ENCODE measurements at regions not wholly inside any gene's neighbourhood (a gene's known extent, or its start where the extent isn't known, plus 50 kb on each side); places are given as distances from the start of the nearest gene placed in this dataset.
A peak's percentile ranks its signal among the peaks of the same experiment; 100 is the strongest.
"Not testable (repeated sequence)": the region's sequence is repeated elsewhere in the genome, so short reads cannot be mapped to it uniquely, and the experiment has no call there.

DNA sequence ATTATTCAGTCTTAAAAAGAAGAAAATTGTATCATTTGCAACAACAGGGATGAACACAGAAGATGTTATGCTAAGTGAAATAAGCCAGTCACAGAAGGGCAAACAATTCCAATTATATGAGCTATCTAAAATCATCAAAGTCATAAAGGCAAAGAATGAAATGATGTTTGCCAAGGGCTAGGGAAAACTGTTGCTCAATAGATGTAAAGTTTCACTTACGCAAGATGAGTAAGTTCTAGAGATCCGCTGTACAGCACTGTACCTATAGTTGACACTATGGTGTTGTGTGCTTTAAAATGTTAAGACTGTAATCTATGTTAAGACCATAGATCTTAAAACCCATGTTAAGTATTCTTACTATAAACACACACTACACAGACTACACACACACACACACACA, 904.6 kb upstream of the LRRN3 start:
- DNase-seq, result no peak

DNA sequence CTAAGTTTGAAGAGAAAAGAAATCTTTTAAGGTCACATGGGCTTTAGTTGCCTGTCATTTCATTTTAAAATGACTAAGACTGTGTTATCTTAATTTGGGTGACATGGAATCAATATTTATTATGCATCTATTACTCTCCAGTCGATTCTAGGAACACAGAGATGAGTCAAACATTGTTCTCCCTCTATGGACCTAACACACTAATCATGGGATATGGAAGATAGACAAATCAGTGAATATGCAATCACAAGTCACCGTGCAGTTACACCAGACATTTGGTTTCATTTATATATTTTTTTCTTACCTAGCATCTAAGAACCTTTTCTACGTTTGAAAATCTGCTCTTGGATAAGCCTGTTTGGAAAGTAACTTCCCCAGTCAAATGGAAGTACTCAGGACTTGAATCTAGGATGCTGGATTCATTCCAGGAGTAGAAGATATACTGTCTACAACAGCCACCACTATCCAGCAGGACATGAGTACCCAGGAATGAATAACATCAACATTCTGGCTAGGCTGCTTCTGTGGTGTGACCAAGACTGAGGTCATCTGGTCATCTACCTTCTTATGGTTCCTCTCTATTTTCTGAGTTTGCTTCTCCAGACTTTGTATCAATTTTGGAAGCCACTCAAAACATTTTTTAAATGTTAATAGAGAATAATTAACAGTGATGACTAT, 902.9 kb upstream of the LRRN3 start:
- no peak for DNase-seq

DNA sequence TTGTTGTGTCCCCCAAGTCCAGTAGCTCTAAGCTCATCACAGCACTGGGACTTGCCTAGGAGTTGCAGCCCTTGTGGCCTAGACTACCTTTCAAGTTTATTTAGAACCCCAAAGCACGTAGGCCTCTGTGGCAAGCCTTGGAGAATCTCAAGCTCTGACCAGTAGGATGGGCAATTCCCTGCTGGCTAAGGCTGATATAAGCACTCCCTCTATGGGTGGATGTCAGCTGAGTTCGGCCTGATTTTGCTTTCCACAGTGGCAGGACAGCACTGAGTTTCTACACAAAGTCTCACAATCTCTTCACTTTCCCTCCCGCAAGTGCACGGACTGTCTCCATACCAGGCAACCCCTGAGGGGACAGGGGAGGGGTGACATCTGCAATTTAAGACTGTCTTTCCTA, 886.4 kb upstream of the LRRN3 start:
- DNase-seq, result no peak

DNA sequence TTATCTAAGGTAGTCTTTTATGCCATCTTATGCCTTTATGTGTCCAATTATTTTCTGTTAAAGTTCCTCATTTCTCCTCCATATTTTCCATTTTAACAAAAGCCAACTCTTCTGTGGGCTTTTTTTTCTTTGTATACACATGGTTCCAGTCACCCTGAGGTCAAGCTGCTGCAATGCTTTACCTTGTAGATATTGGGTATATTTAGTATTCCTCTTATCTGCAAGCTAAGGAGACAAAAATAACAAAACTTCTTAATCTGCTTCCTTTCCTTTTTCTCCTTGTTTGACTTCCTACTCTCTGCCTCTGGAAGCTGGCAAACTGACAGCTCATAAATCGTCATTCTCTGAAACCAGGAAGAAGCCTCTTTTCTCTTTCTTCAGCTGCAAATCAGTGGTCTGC, 885.0 kb upstream of the LRRN3 start:
- DNase-seq, result no peak

DNA sequence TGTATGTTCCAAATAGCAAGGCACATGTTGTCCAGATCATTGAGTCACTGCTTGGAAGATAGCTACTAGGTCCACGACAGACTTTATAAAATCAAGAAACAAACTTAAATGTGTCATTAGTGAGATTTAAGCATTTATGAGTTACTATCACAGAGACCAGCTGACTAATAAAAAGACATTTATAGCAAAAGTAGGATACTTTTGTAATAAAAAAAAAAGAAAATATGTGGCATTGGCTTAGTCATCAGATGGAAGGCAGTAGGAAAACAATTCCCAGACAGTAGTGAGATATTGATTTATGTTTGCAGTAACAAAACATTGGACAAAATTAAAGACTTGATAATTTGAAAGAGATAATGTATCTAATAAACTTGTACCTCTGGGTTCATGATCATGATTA, 881.0 kb upstream of the LRRN3 start:
- DNase-seq, result no peak

DNA sequence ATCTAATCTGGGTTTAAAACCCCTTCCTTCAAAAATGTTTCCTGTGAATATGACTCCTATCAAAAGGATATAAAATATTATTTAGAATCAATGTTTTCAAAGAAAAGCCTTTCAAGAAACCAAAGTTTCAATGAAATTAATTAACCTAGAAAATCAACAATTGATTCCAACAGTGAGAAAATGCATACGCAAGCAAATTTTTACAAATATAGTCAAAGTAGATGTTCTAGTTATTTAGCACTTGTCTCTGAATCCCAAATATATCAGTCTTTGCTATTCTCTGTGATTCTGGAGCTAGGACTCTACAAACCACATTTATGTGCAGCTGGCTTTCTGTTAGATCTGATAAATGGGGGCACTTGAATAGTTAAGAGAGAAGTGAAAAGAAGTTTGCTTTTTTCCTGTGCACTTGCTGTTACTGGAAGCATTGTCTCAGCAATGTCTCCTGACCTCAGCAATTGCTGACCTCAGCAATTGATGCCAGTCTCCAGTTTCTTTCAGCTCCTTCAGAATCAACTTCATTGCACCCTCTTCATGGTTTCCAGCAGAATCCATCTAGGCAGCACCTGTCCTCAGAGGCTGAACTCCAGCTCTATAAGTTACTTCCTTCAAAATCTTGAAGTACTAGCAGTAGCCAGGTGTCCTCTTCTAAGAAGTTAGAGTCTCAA, 879.9 kb upstream of the LRRN3 start:
- DNase-seq, result no peak

DNA sequence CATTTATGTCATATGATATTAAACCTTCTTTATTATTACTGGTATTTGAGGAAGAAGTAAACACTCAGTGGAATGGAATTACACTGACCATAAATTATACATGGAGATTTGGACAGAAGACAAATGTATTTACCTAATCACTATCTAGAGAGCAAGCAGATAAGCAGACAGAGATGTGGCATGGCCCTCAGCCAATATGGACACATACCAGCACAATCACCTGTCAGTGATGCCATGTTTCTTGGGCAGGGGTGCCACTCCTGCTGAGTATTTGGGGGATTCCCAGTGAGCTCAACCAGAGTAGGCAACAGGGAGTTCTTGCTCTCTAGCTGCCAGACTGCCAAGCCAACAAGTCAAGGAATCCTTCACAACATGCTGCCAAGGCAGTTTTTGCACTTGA, 866.3 kb upstream of the LRRN3 start:
- DNase-seq, result no peak

DNA sequence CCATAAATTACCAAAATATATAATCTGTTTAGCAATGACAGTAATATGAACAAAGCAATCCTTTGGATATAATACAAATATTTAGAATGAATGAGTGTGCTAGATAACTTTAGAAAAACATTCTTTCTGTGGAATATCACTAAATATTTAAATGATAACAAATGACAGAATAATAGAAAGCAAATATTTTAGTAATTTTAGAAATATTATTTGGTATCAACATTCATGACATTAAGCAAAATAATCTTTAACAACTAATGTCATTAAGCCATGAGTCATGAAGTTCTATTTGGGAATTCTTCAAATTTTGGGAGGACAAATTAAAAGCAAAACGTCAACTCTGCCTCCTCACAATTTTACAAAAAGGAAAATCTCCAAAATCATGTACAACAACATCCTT, 844.8 kb upstream of the LRRN3 start:
- DNase-seq, result no peak

DNA sequence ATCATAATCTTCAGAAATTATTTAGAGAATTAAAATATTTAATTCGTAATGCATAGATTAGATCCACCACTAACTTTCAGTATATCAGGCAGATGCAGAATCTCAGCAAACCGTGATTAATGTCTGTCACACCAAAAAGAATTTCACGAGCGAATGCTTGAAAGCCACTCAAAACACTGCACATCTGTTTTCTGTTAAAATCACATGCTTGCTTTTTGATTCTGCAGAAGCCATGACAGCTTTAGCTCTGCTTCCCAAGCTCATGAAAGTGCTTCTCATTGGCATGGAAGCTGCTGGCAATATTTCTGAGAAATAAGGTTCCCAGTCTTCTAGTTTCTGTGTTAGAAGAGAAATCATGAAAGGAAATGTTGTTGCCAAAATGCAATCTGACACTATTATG, 837.8 kb upstream of the LRRN3 start:
- DNase-seq, result no peak

DNA sequence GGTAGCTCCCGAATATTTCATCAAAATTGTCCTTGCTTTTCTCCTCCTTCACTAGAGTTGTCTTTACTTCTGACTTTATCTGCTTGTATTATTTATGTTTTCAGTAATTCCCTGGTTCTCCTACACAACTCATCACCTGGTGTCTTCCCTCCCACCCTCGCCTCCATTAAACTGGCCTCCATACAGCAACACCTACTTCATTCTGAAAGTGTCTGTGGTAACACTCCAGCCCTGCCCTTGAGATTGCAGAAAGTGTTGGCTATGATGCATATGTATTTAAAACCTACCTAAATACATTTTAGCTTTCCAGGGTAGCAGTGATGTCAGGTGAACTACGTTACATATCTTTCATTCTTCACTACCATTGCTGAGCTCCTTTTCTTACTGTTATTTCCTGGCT, 833.3 kb upstream of the LRRN3 start:
- DNase-seq, result no peak

DNA sequence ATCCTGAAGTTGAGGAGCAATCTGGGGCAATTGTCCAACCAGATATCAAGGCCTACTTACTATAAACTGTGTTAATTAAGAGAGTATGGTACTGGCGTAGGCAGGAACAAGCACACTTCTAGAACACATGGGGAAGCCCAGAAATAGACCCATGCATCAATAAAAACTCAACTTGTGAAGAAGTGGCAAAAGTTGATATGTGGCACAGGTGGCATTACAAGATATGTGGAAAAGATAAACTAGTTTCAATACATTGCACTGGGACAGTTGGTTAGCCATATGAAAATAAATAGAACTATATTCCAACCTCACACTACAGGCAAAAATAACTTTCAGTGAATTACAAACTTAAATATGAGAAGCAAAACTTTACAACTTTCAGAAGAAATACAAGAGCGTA, 828.7 kb upstream of the LRRN3 start:
- no peak for DNase-seq

DNA sequence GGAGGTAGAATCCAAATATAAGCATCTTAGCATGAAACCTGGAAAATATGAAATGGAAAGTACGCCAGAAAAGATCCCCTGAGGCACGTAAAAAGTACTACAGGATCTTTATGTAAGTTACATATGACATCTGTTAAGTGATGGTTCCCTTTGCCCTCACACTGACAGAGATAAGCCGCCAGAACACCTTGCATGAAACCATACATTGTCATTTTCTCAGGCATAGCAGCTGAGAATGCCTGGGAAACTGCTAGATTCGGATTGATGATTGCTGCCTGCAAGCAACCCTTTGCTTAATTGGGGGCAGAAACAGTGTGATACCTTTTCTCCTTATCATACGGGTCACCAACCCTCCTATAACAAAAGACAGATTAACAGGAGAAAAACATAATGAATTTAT, 826.6 kb upstream of the LRRN3 start:
- DNase-seq, result no peak

DNA sequence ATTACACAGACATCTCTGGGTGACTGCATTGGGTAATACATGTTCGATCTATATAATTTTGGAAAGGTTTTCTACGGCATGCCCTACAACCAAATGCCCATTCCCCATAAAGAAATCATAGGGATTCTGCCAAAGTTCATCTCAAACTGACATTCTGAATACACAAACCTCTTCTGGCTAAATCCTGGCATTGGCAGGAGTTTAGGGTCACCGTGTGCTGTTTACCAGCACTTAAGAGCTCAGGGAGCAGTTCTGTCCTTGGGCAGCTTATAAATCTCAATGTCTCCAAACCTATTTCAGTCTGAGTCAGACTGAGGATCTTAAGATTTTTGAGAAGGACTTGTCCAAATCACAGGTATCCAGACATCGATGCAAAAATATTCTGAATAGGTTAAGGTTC, 809.6 kb upstream of the LRRN3 start:
- DNase-seq, result no peak

DNA sequence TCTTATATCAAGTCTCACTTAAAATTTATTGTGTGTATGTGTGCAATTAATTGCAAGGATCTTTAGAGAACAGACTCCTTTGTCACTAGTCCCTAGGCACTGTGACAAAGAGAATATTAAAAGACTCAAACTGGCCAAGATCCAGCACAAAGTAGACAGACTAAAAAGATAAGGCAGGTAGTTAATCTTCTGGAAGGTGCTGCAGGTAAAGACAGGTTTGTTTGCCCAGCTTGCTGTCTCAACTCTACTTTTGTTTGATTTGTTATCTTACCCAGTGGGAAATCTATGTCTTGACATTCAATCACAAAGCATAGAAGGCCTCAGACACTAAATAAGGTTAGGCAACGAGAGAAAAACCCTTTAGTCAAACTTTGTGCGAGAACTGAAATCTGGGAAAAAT, 807.9 kb upstream of the LRRN3 start:
- DNase-seq, result no peak

DNA sequence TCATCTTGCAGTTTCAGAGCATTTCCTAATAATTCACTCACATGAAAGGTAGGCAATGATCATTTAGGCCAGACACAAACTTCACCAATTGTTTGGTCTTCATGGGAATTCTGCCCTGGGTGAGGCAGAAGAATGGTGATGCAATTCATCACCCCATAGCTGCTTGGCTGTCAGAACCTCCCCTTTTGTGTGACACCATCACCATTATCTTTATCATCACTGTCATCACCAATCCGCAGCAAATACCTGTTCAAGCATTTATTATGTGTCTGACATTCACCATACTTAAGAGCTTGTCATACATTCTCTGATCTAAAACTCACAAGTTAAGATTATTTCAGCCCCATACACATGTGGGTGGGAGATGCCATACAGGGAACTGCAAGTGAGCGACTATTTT, 799.5 kb upstream of the LRRN3 start:
- no peak for DNase-seq

DNA sequence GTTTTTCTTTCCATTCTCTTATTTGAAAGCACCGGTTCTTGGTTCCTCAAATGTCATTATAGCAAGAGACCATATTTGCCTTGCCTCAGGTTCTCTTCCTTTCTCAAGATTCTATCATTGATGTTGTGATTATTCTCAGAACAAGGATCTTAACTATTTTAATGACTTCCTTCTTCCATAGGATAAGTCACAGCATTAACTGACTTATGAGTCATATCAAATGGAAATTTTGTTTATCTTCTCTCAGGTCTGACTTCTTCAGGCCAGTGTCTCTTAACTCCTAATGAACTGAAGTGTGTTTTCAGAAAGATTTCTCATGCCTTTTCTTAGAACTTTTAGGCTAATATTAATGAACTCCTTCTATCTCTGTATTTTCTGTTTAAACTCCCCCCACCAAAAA, 794.6 kb upstream of the LRRN3 start:
- no peak for DNase-seq

DNA sequence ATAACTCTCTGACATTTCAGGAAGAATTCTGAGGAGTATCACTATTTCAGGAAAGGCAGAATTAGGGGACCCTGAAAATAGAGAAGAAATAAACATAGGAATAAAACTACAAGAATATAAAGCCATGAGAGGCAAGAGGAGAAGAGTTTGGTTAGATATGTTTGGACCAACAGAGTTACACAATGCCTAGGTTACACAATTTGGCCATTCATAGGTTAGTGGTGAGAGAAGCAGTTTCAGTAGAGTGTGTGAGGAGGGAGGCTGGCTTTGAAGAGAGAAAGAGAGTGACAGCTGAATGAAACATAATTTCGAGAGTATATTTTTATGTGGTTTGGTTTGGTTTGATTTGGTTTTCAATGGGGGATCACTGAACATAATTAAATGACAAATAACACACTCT, 783.2 kb upstream of the LRRN3 start:
- no peak for DNase-seq

DNA sequence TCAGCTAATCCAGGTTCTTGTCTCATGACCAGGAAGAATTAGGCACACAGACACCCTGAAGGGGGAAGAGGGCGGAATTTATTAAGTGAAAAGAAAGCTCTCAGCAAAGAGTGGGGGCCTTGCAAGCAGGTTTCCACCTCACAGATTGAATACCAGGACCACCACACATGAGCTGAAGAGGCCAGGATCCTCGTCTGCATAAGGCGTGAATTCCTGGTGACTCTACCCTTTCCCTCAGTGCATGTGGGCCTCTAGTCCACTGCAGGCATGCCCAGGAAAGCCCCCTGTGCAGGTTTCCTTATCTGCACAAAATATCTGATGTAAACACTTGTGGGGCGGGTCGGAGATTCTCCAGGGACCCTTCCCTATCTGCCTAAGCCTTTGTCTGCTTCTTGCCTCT, 782.1 kb upstream of the LRRN3 start:
- DNase-seq, result no peak

DNA sequence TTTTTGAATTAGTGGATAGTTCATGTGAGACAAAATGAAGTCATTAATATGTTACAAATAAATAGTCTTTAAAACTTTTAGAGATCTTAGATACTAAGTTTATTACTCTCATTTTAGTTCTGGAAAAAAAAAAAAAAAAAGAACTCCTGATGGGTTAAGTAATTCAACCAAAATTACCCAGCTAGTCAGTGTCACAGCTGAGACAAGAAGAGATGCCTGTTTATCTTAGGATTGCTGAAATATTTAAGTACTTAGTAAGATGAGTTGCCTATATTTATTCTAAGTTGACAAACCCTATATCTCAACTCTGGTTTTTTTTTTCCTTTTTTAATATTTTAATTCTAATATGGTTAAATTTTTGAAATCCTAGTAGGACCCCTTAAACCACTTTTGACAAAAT, 781.0 kb upstream of the LRRN3 start:
- DNase-seq, result no peak

DNA sequence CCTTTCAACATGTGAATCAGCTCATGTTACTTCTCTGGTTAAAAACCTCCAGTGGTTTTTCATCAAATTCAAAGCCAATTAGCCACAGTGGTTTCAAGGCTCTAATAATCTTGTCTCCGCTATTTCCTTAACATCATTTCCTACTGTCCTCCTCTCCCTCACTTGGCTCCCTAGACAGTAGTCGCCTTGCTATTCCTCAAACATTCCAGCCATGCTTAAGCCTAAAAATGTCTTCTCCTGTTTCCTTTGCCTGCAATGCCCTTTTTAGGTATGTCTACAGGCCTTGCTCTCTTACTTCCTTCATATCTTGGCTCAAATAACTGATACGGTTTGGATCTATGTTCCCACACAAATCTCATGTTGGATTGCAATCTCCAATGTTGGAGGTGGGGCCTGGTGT, 779.4 kb upstream of the LRRN3 start:
- no peak for DNase-seq

DNA sequence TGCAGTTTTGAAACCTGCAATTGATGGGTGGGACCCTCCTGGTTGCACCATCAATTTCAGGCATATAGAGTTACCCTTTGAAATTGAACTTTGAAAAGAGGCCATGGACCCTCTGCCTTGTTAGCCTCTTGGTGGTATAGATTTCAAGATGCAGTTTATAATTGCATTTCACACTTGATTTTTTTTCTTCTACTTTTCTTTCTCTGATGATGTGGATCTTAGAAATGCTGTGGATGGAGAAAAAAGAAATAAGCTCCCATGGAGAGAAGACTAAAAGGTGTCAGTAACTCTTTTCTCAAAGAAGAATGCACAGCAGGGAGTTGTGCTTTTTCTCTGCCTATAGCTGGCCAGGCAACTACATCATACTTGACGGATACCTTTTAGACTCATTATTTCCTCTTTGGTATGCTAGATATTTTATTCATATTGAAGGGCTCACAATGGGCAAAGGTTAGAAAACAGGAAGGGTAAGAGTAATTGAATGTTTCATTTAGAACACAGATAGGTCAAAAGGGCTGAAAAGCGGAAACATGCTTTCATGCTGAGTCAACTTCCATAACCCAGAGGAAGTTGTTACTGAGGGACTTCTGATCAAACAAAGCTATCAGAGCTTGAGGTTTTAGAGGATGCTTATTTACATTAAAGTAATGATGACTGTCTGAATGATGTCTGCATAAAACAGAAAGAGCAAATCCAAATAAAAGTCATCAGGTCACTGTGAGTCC, 773.2 kb upstream of the LRRN3 start:
- peak; percentile 89 for DNase-seq

DNA sequence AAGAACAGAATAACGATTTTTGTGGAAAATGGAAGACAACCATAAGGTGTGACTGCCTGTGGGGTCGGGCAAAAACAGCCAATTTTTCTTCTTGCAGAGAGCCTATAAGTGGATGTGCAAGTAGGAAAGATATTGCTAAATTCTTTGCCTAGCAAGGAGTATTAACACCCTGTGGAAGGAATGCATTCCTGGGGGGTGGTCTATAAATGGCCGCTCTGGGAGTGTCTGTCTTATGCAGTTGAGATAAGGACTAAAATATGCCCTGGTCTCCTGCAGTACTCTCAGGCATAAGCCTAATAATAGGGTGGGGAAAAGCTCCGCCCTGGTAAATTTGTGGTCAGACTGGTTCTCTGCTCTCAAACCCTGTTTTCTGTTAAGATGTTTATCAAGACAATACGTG, 770.6 kb upstream of the LRRN3 start:
- not testable (repeated sequence) for DNase-seq

DNA sequence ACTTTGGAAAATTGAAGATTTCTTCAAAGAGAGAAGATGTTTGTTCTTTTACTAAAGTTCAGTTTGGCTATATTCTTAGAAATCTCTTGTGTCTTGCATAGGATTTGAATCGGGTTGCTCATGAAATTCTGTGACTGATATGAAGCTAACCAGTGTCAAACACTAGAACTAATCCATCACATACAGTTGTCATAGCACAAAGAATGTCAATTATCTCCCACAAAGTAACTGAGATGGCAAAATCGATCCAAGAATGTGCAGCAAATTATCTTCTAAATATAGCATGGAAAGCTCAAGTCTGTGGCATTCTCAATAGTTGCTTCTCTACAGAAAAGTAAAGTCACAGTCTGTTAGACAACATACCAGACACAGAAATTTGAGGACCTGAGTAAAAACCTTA, 768.1 kb upstream of the LRRN3 start:
- DNase-seq, result no peak

DNA sequence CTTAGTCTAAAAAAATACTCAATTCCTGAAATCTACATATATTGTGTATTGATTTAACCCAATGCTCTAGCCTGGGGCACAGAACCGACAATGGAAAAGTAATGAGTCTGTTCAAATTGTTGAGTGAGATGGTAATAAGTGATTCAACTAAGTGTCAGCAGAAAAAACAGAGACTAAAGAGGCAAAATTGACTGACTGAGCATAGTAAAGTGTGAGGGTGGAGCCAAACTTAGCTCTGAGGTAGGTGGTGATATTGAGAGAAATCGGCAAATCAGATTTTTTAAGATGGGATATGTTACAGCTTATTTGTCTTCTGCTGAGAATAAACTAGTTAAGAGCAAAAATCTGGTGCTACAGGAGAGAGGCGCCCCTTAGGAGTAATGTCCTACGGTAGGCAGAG, 764.0 kb upstream of the LRRN3 start:
- no peak for DNase-seq
